Neural progenitor cell (in vitro differentiated cells): ENCODE measurements at regions not wholly inside any gene's neighbourhood (a gene's known extent, or its start where the extent isn't known, plus 50 kb on each side); places are given as distances from the start of the nearest gene placed in this dataset.

Experiments used
- DNase-seq: peaks from one replicate; pipeline ENCODE4 v3.0.0-alpha.2; 2016; ENCODE audit warnings: low spot score
- H2AFZ ChIP-seq: fragments of 200-600 bp; sonication (generic); replicated peaks from 2 replicates; pipeline ENCODE4 v1.6.1; 2016; ENCODE audit warnings: antibody characterized with exemption
- H3F3A ChIP-seq: fragments of 200-600 bp; sonication (generic); 2 replicates; pipeline ENCODE4 v1.6.1; 2016; ENCODE audit warnings: antibody characterized with exemption, low read depth
- H3K27ac ChIP-seq: fragments of 200-600 bp; sonication (generic); 2 replicates; pipeline ENCODE4 v1.5.1; 2016; ENCODE audit warnings: mild to moderate bottlenecking
- H3K27me3 ChIP-seq: fragments of 200-600 bp; sonication (generic); 2 replicates; pipeline ENCODE4 v1.6.1; 2016; ENCODE audit warnings: mild to moderate bottlenecking, moderate library complexity
- H3K36me3 ChIP-seq: fragments of 200-600 bp; sonication (generic); 2 replicates; pipeline ENCODE4 v1.5.1; 2016
- H3K4me1 ChIP-seq: fragments of 200-600 bp; sonication (generic); 2 replicates; pipeline ENCODE4 v1.6.1; 2016; ENCODE audit warnings: mixed run types
- H3K4me2 ChIP-seq: fragments of 200-600 bp; sonication (generic); 2 replicates; pipeline ENCODE4 v1.6.1; 2016
- H3K4me3 ChIP-seq: fragments of 200-600 bp; sonication (generic); 2 replicates; pipeline ENCODE4 v1.5.1; 2016
- H3K79me2 ChIP-seq: fragments of 200-600 bp; sonication (generic); 2 replicates; pipeline ENCODE4 v1.6.1; 2016; ENCODE audit warnings: low read depth
- H3K9ac ChIP-seq: fragments of 200-600 bp; sonication (generic); 2 replicates; pipeline ENCODE4 v1.6.1; 2016
- H3K9me3 ChIP-seq: fragments of 200-600 bp; sonication (generic); 2 replicates; pipeline ENCODE4 v1.5.1; 2016; ENCODE audit warnings: low read depth
- H4K20me1 ChIP-seq: fragments of 200-600 bp; sonication (generic); 2 replicates; pipeline ENCODE4 v1.6.1; 2016; ENCODE audit warnings: low read depth
- H3K27ac Mint-ChIP-seq: 3 replicates; pipeline ENCODE4 v1.8.0; 2021; ENCODE audit warnings: mixed read lengths
- H3K27me3 Mint-ChIP-seq: 2 replicates; pipeline ENCODE4 v1.8.0; 2022; ENCODE audit warnings: low read depth, mild to moderate bottlenecking, inconsistent platforms, moderate library complexity, mixed read lengths; ENCODE audit not compliant: insufficient read depth
- H3K36me3 Mint-ChIP-seq: 3 replicates; pipeline ENCODE4 v1.8.0; 2021; ENCODE audit warnings: mixed read lengths
- H3K4me1 Mint-ChIP-seq: 3 replicates; pipeline ENCODE4 v1.8.0; 2021; ENCODE audit warnings: mixed read lengths
- H3K4me3 Mint-ChIP-seq: 3 replicates; pipeline ENCODE4 v1.8.0; 2021; ENCODE audit warnings: mild to moderate bottlenecking, moderate library complexity, mixed read lengths
- H3K9me3 Mint-ChIP-seq: 3 replicates; pipeline ENCODE4 v1.8.0; 2020; ENCODE audit warnings: mixed read lengths
- CTCF ChIP-seq: fragments of 200-600 bp; sonication (generic); IDR thresholded peaks from 2 replicates; pipeline ENCODE4 v1.5.1; 2017; ENCODE audit warnings: antibody characterized with exemption, mild to moderate bottlenecking
- EZH2 ChIP-seq: fragments of 200-600 bp; sonication (generic); IDR thresholded peaks from 2 replicates; pipeline ENCODE4 v1.6.1; 2017; ENCODE audit warnings: antibody characterized with exemption, mild to moderate bottlenecking, moderate library complexity
- EZH2phosphoT487 ChIP-seq: fragments of 200-600 bp; sonication (generic); IDR thresholded peaks from 2 replicates; pipeline ENCODE4 v1.6.1; 2017; ENCODE audit warnings: antibody characterized with exemption

GRCh38 chr20:7214081-7214740 lies 446.7 kb downstream of the BMP2 start:
- peak; percentile 62 for DNase-seq
- no peaks in the 10 kb centered on the region for H3K9me3 ChIP-seq
- H3K4me3 ChIP-seq: no peak overlapping the region
- peak overlapping the region; percentile 50 for H3K4me2 ChIP-seq
- no peak for TF ChIP-seq EZH2
- TF ChIP-seq EZH2phosphoT487: no peak
- no peak for TF ChIP-seq CTCF
- no peak overlapping the region for H3K9ac ChIP-seq
- Mint-ChIP-seq H3K9me3 (no peaks in the 10 kb centered on the region), H3K27ac (no peak overlapping the region), H3K36me3 (no peaks in the 10 kb centered on the region), H3K4me1 (no peaks in the 10 kb centered on the region), H3K4me3 (no peak overlapping the region), H3K27me3 (no peaks in the 10 kb centered on the region)
- peak overlapping the region; percentile 76 for H3K27ac ChIP-seq
- H2AFZ ChIP-seq: peak overlapping the region; percentile 91
- H3K36me3 ChIP-seq: no peaks in the 10 kb centered on the region
- H3F3A ChIP-seq: peaks cover 5% of the 10 kb centered on the region
- H3K4me1 ChIP-seq: peaks cover 14% of the 10 kb centered on the region
- H3K27me3 ChIP-seq: no peaks in the 10 kb centered on the region
- no peaks in the 10 kb centered on the region for H3K79me2 ChIP-seq
- no peaks in the 10 kb centered on the region for H4K20me1 ChIP-seq

- Histone ChIP-seq H3K9me3 (no peaks in the 10 kb centered on the region), H3K27ac (no peak overlapping the region), H3F3A (peaks cover 5% of the 10 kb centered on the region), H3K36me3 (no peaks in the 10 kb centered on the region), H3K4me2 (no peak overlapping the region), H4K20me1 (no peaks in the 10 kb centered on the region), H3K4me3 (no peak overlapping the region), H2AFZ (no peak overlapping the region), H3K4me1 (peaks cover 14% of the 10 kb centered on the region), H3K27me3 (no peaks in the 10 kb centered on the region), H3K9ac (no peak overlapping the region), H3K79me2 (no peaks in the 10 kb centered on the region)
- H3K27ac Mint-ChIP-seq: no peak overlapping the region
- TF ChIP-seq CTCF (no peak), EZH2 (no peak), EZH2phosphoT487 (no peak)
- DNase-seq: no peak
- H3K4me3 Mint-ChIP-seq: no peak overlapping the region
- H3K9me3 Mint-ChIP-seq: no peaks in the 10 kb centered on the region
- no peaks in the 10 kb centered on the region for H3K27me3 Mint-ChIP-seq
- H3K36me3 Mint-ChIP-seq: no peaks in the 10 kb centered on the region
- no peaks in the 10 kb centered on the region for H3K4me1 Mint-ChIP-seq
These were observed 450.1 kb downstream of the BMP2 start for GRCh38 chr20:7217606-7218005.

- no peaks in the 10 kb centered on the region for H3K9me3 ChIP-seq
- no peak for DNase-seq
- no peaks in the 10 kb centered on the region for H3K36me3 ChIP-seq
- no peak overlapping the region for H3K4me3 ChIP-seq
- H3K27me3 ChIP-seq: no peaks in the 10 kb centered on the region
- H3K36me3 Mint-ChIP-seq: no peaks in the 10 kb centered on the region
- H3K27ac ChIP-seq: no peak overlapping the region
- no peak overlapping the region for H3K27ac Mint-ChIP-seq
- H3K9me3 Mint-ChIP-seq: peaks cover 4% of the 10 kb centered on the region
- H3K79me2 ChIP-seq: no peaks in the 10 kb centered on the region
- TF ChIP-seq EZH2phosphoT487: no peak
- TF ChIP-seq CTCF: no peak
- TF ChIP-seq EZH2: no peak
- H2AFZ ChIP-seq: no peak overlapping the region
- peaks cover 3% of the 10 kb centered on the region for H3K27me3 Mint-ChIP-seq
- H3K4me1 ChIP-seq: no peaks in the 10 kb centered on the region
- H3F3A ChIP-seq: no peaks in the 10 kb centered on the region
- no peak overlapping the region for H3K9ac ChIP-seq
- no peaks in the 10 kb centered on the region for H3K4me1 Mint-ChIP-seq
- no peak overlapping the region for H3K4me3 Mint-ChIP-seq
- no peak overlapping the region for H3K4me2 ChIP-seq
- H4K20me1 ChIP-seq: no peaks in the 10 kb centered on the region
These were observed 453.3 kb downstream of the BMP2 start for GRCh38 chr20:7220755-7221154.
